ENCODE measurements at regions not wholly inside any gene's neighbourhood (a gene's known extent, or its start where the extent isn't known, plus 50 kb on each side); places are given as distances from the start of the nearest gene placed in this dataset.
"Not testable (repeated sequence)": the region's sequence is repeated elsewhere in the genome, so short reads cannot be mapped to it uniquely, and the experiment has no call there.

- not testable (repeated sequence) for DNase-seq (ENCODE audit: low read depth)
These were observed 141.8 kb downstream of the AHR start for GRCh38 chr7:17440025-17440784.

GRCh38 chr7:17440831-17441230, 142.4 kb downstream of the AHR start:
- no peak for DNase-seq (ENCODE audit: low read depth)

GRCh38 chr7:17441557-17441956, 143.1 kb downstream of the AHR start:
- no peak for DNase-seq (ENCODE audit: low read depth)

GRCh38 chr7:17444151-17444550, 145.7 kb downstream of the AHR start:
- DNase-seq (ENCODE audit: low read depth), result no peak

- peak; percentile 12 for DNase-seq (ENCODE audit: low read depth)
These were observed 146.2 kb downstream of the AHR start for GRCh38 chr7:17444673-17445072.

- DNase-seq (ENCODE audit: low read depth), result no peak
These were observed 147.9 kb downstream of the AHR start for GRCh38 chr7:17446340-17446739.

GRCh38 chr7:17447728-17448478, 149.5 kb downstream of the AHR start:
- peak; percentile 9 for DNase-seq (ENCODE audit: low read depth)

GRCh38 chr7:17448479-17449423, 150.3 kb downstream of the AHR start:
- DNase-seq (ENCODE audit: low read depth), result peak; percentile 17

GRCh38 chr7:17456541-17456940, 158.1 kb downstream of the AHR start:
- no peak for DNase-seq (ENCODE audit: low read depth)

- DNase-seq (ENCODE audit: low read depth), result no peak
These were observed 161.5 kb downstream of the AHR start for GRCh38 chr7:17460001-17460400.

GRCh38 chr7:17460665-17461064, 162.2 kb downstream of the AHR start:
- no peak for DNase-seq (ENCODE audit: low read depth)

GRCh38 chr7:17462131-17462631, 163.7 kb downstream of the AHR start:
- DNase-seq (ENCODE audit: low read depth), result no peak

GRCh38 chr7:17463511-17464085, 165.1 kb downstream of the AHR start:
- no peak for DNase-seq (ENCODE audit: low read depth)

- DNase-seq (ENCODE audit: low read depth), result no peak
These were observed 167.8 kb downstream of the AHR start for GRCh38 chr7:17466216-17466615.

GRCh38 chr7:17467386-17467945, 169.0 kb downstream of the AHR start:
- no peak for DNase-seq (ENCODE audit: low read depth)

GRCh38 chr7:17471325-17471724, 172.9 kb downstream of the AHR start:
- no peak for DNase-seq (ENCODE audit: low read depth)

- no peak for DNase-seq (ENCODE audit: low read depth)
These were observed 174.1 kb downstream of the AHR start for GRCh38 chr7:17472518-17472917.

- no peak for DNase-seq (ENCODE audit: low read depth)
These were observed 174.5 kb downstream of the AHR start for GRCh38 chr7:17472939-17473338.

- DNase-seq (ENCODE audit: low read depth), result no peak
These were observed 176.4 kb downstream of the AHR start for GRCh38 chr7:17474724-17475344.

- no peak for DNase-seq (ENCODE audit: low read depth)
These were observed 178.7 kb downstream of the AHR start for GRCh38 chr7:17477182-17477581.

- DNase-seq (ENCODE audit: low read depth), result no peak
These were observed 182.7 kb downstream of the AHR start for GRCh38 chr7:17481118-17481517.

Data from HS-27A (cell line).